Left lobe of liver (tissue), 2 donors: ENCODE measurements at regions not wholly inside any gene's neighbourhood (a gene's known extent, or its start where the extent isn't known, plus 50 kb on each side); places are given as distances from the start of the nearest gene placed in this dataset.
"Not testable (repeated sequence)": the region's sequence is repeated elsewhere in the genome, so short reads cannot be mapped to it uniquely, and the experiment has no call there.

Experiments
- ATAC-seq: fragments of 200-7000 bp; cut with Tn5 transposase; one replicate; pipeline ENCODE4 v1.9.1; 2020; ENCODE audit warnings: mild to moderate bottlenecking, moderate library complexity
- DNase-seq: peaks from one replicate; pipeline ENCODE4 v3.0.0-alpha.2; 2020; ENCODE audit warnings: low spot score
- donor health status: DM: no; HTN: no; CAD: no; lungs with moderate emphysema.
- donor health status: DM: no; HTN: yes; CAD: no.

DNA sequence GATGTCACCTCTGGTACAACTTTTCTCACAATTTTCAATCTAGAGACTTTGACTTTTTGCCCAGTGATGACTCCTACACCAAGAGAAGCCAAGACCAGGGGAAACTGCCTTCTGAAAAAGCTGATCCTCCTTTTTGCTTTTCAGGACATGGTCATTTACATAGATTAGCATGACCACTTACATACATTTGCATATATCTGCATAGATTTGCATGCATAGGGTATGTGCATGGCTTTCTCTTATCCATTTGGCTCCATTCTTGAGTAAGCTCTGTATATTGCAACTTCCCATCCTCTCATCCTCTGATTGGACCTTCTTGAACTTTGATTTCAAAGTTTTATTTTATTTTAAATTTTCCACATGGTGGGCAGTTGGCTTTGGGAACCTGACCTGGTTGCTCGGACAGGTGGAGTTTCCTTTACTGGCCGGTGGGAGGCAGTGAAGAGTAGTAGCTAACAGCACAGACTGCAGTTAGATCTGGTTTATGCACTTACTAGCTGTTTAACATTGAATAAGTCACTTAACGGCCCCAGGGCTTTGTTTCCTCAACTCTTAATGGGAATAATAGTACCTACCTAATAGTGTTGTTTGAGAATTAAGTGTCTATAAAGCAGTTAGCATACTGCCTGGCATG is 92.9 kb downstream of the GPR139 start:
- ATAC-seq = peak; percentile 75
- no peak for DNase-seq

DNA sequence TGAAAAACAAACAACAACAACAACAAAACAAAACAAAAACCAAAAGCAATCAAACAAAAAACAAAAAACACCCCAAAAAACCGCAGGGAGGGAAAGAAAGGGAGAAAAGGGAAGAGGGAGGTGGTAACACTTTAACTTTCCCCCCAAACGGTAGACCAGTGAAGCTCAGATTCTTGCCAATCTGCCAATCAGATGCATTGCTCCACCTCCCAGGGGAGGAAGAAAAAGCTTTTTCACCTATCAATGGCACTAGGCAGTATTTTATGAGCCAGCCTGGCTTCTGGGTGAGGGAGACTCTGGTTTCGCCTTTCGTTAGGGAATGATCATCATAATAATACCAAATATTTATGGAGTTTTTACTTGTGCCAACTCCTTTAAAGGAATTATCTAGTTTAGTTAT is 94.1 kb downstream of the GPR139 start:
- ATAC-seq = no peak

DNA sequence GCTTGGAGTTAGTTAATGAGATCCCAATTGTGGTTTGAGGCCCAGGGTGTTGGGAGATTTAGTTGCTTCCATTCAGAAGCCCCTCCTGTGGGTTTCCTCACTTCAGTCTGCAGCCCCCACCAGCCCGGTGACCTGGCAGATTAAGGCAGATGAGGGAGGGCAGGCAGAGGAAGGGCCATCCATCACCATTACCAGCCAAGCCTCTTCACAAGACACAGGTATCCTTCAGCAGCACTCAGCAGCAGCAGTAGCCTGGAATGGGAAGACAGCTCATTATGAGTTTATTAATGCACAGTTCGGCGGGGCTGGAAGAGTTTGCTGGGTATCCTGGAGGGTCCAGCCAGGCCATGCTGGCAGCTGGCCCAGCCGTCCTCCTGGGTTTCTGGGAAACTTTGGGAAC is 90.0 kb upstream of the GPRC5B start:
- DNase-seq (no peak), ATAC-seq (no peak)

More for the DNA sequence above, 94.1 kb downstream of the GPR139 start:
- DNase-seq = no peak

GRCh38 chr16:19972111-19972510 is 87.5 kb upstream of the GPRC5B start:
- DNase-seq (no peak), ATAC-seq (no peak)

DNA sequence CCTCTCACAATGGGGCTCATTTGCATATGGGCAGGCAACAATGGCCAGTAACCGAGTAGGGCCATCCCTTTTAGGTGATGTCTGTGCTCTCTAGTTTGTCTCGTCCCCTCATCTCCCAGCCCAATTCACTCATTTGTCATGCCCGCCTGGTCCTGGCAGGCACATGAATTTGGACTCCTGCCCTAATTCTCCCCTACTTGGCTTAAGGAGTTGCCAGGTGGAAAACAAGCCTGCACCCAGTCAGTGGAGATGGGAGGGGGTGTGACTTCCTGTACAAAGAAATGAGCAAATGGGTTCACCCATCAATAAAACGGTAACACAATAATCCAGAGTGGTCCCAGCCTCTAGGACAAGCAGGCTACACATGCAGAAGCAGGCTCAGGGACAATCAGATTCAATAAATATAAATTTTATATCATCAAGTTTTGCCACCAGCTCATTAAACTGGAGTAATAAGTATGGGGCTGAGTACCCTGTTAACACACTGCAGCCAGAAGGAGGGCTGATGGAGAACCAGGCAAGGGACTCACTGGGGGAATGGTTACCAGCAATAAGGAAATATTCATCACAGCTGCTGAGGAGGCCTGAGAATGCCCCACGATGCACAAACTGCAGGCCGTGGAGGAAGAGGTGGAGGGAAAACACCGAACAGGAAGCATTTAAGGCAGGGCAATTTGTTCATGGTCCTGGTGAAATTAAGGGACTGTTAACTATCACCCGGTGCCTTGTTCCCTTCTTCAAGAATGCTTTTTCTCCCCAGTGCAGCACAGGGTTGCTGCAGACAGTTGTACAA is 84.4 kb upstream of the GPRC5B start:
- no peak for DNase-seq

GRCh38 chr16:19967963-19968362 is 83.3 kb upstream of the GPRC5B start:
- no peak for DNase-seq
- ATAC-seq = no peak

More for the DNA sequence above, 84.4 kb upstream of the GPRC5B start:
- no peak for ATAC-seq

GRCh38 chr16:19967561-19967960 is 82.9 kb upstream of the GPRC5B start:
- DNase-seq (no peak), ATAC-seq (no peak)

GRCh38 chr16:19963301-19963700 is 78.7 kb upstream of the GPRC5B start:
- DNase-seq (no peak), ATAC-seq (no peak)

- no peak for ATAC-seq
- DNase-seq = no peak
Observed at GRCh38 chr16:19960183-19960582, 75.5 kb upstream of the GPRC5B start.

DNA sequence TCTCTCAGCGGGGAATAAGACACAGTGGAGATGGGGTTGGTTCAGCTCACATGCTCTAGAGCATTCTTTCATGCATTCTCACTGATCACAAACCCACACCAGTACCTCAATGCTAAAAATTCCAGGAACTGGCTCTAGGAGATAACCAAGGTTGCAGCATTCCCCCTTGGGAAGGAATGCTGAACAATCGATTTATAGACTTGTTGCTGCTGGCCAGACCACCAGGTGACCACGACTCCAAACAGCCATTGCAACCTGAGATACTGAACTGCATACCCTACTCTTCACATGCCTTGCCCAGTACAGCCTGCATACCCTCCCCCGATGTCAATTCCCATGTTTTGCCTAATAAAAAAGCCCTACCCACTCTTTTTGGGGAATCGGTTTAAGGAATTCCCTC is 75.1 kb upstream of the GPRC5B start:
- ATAC-seq (no peak), DNase-seq (no peak)

- not testable (repeated sequence) for ATAC-seq, DNase-seq
Observed at GRCh38 chr16:19955896-19956295, 71.2 kb upstream of the GPRC5B start.

DNA sequence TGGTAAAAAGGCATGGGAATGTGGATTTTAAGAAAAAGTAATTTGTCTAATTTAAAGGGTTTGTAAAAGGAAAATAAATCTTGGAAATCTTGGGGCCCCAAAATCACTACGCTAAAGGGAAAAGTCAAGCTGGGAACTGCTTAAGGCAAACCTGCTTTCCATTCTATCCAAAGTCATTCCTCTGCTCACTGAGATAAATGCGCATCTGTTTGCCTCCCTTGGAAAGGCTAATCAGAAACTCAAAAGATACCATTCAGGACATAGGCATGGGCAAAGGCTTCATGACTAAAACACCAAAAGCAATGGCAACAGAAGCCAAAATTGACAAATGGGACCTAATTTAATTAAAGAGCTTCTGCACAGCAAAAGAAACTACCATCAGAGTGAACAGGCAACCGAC is 70.4 kb upstream of the GPRC5B start:
- not testable (repeated sequence) for ATAC-seq, DNase-seq

GRCh38 chr16:19948186-19949104 is 63.8 kb upstream of the GPRC5B start:
- DNase-seq (no peak), ATAC-seq (no peak)

DNA sequence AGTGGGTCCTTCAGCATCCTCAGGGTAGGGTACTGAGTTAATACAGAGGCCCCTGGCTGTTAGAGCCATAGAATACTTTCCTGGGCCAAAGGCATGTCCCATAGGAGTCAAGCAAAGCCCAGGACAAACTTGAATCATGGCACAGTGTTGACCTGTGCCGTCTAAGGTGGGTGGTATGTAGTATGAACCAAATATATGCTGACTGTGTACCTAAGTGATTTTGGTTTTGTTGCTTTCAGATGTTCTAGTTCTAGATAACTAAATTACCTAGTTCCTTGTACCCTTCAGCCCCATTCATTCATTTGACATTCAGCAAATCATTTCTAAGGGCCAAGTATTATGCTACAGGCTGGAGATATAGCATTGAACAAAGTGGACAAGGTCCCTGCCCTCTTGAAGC is 61.3 kb upstream of the GPRC5B start:
- ATAC-seq (no peak), DNase-seq (no peak)

DNA sequence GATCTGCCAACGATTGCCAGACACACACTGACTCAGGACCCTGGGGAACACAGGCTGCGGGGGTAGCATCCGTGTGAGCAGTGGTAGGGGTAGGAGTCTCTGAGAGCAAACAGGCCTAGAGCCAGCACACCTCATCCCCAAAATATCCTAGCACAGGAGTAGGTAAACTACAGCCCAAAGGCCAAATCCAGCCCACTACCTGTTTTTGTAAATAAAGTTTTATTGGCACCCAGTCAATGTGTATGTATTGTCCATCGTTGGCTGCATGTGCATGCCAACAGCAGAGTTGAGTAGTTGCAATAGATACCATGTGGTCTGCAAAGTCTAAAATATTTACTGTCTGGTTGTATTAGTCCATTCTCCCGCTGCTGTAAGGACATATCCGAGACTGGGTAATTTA is 55.5 kb upstream of the GPRC5B start:
- DNase-seq (no peak), ATAC-seq (no peak)

- ATAC-seq = no peak
- no peak for DNase-seq
Observed at GRCh38 chr16:19939553-19939952, 54.9 kb upstream of the GPRC5B start.

DNA sequence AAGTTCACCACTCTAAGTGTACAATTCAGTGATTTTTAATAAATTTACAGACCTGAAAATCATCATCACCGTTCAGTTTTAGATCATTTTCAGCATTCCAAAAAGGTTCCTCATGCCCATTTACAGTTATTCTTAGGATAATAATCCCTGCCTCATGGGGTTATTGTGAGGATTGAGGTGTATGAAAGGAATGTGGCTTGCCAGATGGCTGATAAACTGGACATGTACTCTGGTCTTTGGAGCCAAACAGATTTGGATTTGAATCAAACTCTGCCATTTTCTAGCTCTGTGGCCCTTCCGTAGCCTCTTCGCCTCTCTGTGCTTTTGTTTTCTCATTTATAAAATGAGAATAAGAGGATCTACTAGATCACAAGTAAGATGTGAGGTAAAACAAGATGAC is 53.9 kb upstream of the GPRC5B start:
- ATAC-seq = no peak
- DNase-seq = no peak

DNA sequence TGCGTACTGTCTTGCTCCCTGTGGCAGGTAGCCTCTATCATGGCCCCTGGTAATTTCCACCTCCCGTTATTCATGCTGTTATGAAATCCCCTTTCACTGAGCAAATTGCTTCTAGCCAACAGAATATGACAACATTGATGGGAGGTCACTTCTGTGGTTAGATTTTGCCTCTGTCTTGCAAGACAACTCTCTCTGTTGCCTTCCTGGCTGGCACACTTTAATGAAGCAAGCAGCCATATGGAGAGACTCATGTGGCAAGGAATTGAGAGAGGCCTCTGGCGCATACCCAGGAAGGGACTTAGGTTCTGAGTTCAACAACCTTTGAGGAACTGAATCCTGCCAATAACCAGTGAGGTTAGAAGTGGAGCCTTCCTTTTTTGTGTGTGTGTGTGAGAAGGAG is 51.8 kb upstream of the GPRC5B start:
- no peak for ATAC-seq
- no peak for DNase-seq

- ATAC-seq = no peak
- no peak for DNase-seq
Observed at GRCh38 chr16:19935694-19936093, 51.0 kb upstream of the GPRC5B start.
